Type B pancreatic cell (in vitro differentiated cells): ENCODE measurements at regions not wholly inside any gene's neighbourhood (a gene's known extent, or its start where the extent isn't known, plus 50 kb on each side); places are given as distances from the start of the nearest gene placed in this dataset.

ENCODE experiments used
- DNase-seq: peaks from one replicate; pipeline ENCODE4 v3.0.0; 2021; ENCODE audit warnings: mixed read lengths; ENCODE audit not compliant: unreplicated experiment; ENCODE audit errors: extremely low spot score
- H3K27ac Mint-ChIP-seq: 2 replicates; pipeline ENCODE4 v1.8.0; 2021; ENCODE audit warnings: mild to moderate bottlenecking, mixed read lengths
- H3K27me3 Mint-ChIP-seq: 2 replicates; pipeline ENCODE4 v1.8.0; 2021; ENCODE audit warnings: mixed read lengths
- H3K36me3 Mint-ChIP-seq: 2 replicates; pipeline ENCODE4 v1.8.0; 2021; ENCODE audit warnings: mixed read lengths
- H3K4me1 Mint-ChIP-seq: one replicate; pipeline ENCODE4 v1.8.0; 2021; ENCODE audit warnings: mixed read lengths; ENCODE audit not compliant: unreplicated experiment
- H3K4me3 Mint-ChIP-seq: 2 replicates; pipeline ENCODE4 v1.8.0; 2021; ENCODE audit warnings: mild to moderate bottlenecking, mixed read lengths
- H3K9me3 Mint-ChIP-seq: 2 replicates; pipeline ENCODE4 v1.8.0; 2021; ENCODE audit warnings: mixed read lengths
- TF ChIP-seq, protein P1 (sequence below): fragments of 200-600 bp; sonication (generic); conservative IDR thresholded peaks from 2 replicates; pipeline ENCODE4 v1.5.0; 2021; ENCODE audit warnings: antibody characterized with exemption, mild to moderate bottlenecking

DNA sequence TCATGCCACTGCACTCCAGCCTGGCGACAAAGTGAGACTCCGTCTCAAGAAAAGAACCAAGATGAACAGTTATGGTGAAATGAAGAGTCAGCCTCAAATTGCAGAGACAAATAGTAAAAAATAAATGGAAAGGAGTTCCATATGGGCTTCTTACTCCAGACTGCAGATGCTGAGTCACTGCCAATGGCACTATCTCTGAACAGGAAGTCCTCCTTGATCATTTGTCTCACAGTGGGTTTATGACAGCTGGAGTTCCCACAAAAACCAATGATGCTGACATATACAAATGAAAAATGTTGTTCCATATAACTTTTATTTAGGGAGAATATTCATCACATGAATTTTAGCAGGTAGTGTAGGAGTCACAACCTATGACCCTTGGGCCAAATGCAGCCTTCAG is 631.6 kb downstream of the PCDH18 start:
- Mint-ChIP-seq H3K9me3 (peaks cover 6% of the 10 kb centered on the region), H3K27me3 (no peaks in the 10 kb centered on the region), H3K27ac (no peak overlapping the region), H3K36me3 (peaks cover 5% of the 10 kb centered on the region), H3K4me3 (no peak overlapping the region), H3K4me1 (no peaks in the 10 kb centered on the region)
- TF ChIP-seq, protein P1, sequence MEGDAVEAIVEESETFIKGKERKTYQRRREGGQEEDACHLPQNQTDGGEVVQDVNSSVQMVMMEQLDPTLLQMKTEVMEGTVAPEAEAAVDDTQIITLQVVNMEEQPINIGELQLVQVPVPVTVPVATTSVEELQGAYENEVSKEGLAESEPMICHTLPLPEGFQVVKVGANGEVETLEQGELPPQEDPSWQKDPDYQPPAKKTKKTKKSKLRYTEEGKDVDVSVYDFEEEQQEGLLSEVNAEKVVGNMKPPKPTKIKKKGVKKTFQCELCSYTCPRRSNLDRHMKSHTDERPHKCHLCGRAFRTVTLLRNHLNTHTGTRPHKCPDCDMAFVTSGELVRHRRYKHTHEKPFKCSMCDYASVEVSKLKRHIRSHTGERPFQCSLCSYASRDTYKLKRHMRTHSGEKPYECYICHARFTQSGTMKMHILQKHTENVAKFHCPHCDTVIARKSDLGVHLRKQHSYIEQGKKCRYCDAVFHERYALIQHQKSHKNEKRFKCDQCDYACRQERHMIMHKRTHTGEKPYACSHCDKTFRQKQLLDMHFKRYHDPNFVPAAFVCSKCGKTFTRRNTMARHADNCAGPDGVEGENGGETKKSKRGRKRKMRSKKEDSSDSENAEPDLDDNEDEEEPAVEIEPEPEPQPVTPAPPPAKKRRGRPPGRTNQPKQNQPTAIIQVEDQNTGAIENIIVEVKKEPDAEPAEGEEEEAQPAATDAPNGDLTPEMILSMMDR, result no peak
- no peak for DNase-seq

GRCh38 chr4:136898590-136899248 is 633.6 kb downstream of the PCDH18 start:
- Mint-ChIP-seq H3K27me3 (no peaks in the 10 kb centered on the region), H3K9me3 (peaks cover 6% of the 10 kb centered on the region), H3K36me3 (peaks cover 5% of the 10 kb centered on the region), H3K27ac (no peak overlapping the region), H3K4me1 (no peaks in the 10 kb centered on the region), H3K4me3 (no peak overlapping the region)
- DNase-seq, result no peak
- TF ChIP-seq, protein P1, result no peak

GRCh38 chr4:136893573-136893972 is 638.7 kb downstream of the PCDH18 start:
- Mint-ChIP-seq H3K4me3 (no peak overlapping the region), H3K4me1 (no peaks in the 10 kb centered on the region), H3K27ac (no peak overlapping the region), H3K36me3 (no peaks in the 10 kb centered on the region), H3K9me3 (peaks cover 3% of the 10 kb centered on the region), H3K27me3 (no peaks in the 10 kb centered on the region)
- TF ChIP-seq, protein P1, result no peak
- DNase-seq, result no peak

DNA sequence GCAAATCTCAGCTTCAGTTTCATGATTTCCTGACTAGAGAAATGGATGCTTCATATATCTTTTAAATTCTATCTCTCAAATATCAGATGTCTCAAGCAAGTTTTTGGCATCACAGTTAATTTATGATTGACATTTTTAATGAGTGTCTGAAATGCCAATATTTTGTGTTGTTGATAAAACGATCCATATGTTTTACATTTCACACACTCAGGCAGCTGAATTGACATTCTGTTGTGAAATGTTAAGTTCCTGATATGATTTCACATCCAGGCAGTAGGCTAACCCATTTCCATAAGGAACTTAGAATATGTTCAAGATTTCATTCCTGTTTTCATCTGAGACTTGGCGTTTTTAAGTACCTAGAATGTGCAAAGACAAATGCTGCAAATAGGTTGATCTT is 650.6 kb downstream of the PCDH18 start:
- no peak overlapping the region for H3K4me3 Mint-ChIP-seq
- TF ChIP-seq, protein P1, result no peak
- H3K27me3 Mint-ChIP-seq, result no peaks in the 10 kb centered on the region
- H3K4me1 Mint-ChIP-seq, result no peaks in the 10 kb centered on the region
- H3K36me3 Mint-ChIP-seq, result no peaks in the 10 kb centered on the region
- no peak for DNase-seq
- H3K9me3 Mint-ChIP-seq, result no peaks in the 10 kb centered on the region
- H3K27ac Mint-ChIP-seq, result no peak overlapping the region

GRCh38 chr4:136873555-136873954 is 658.7 kb downstream of the PCDH18 start:
- H3K36me3 Mint-ChIP-seq, result no peaks in the 10 kb centered on the region
- TF ChIP-seq, protein P1, result no peak
- no peak overlapping the region for H3K4me3 Mint-ChIP-seq
- H3K27ac Mint-ChIP-seq, result no peak overlapping the region
- H3K4me1 Mint-ChIP-seq, result peaks cover 4% of the 10 kb centered on the region
- no peaks in the 10 kb centered on the region for H3K9me3 Mint-ChIP-seq
- H3K27me3 Mint-ChIP-seq, result no peaks in the 10 kb centered on the region
- no peak for DNase-seq

GRCh38 chr4:136867465-136867864 is 664.8 kb downstream of the PCDH18 start:
- no peak overlapping the region for H3K27ac Mint-ChIP-seq
- H3K27me3 Mint-ChIP-seq, result no peaks in the 10 kb centered on the region

More at GRCh38 chr4:136867465-136867864, 664.8 kb downstream of the PCDH18 start:
- TF ChIP-seq, protein P1, result no peak
- Mint-ChIP-seq H3K4me1 (no peaks in the 10 kb centered on the region), H3K36me3 (no peaks in the 10 kb centered on the region), H3K9me3 (no peaks in the 10 kb centered on the region), H3K4me3 (no peak overlapping the region)
- no peak for DNase-seq
